Mesenchymal stem cell (in vitro differentiated cells and primary cell): ENCODE measurements at regions not wholly inside any gene's neighbourhood (a gene's known extent, or its start where the extent isn't known, plus 50 kb on each side); places are given as distances from the start of the nearest gene placed in this dataset.
"Not testable (repeated sequence)": the region's sequence is repeated elsewhere in the genome, so short reads cannot be mapped to it uniquely, and the experiment has no call there.

Source experiments
- DNase-seq: peaks from one replicate; pipeline ENCODE4 v3.0.0-alpha.2; 2013
- H2AFZ ChIP-seq: one replicate; pipeline ENCODE4 v1.6.1; 2013; ENCODE audit warnings: low read depth, mild to moderate bottlenecking, control low read depth, inconsistent platforms, low read length, moderate library complexity
- H2AK5ac ChIP-seq: 2 replicates; pipeline ENCODE4 v1.6.1; 2013; ENCODE audit warnings: low read length, moderate library complexity, mild to moderate bottlenecking, inconsistent platforms; ENCODE audit not compliant: severe bottlenecking
- H2BK120ac ChIP-seq: one replicate; pipeline ENCODE4 v1.6.1; 2013; ENCODE audit warnings: low read depth, mild to moderate bottlenecking, inconsistent platforms, low read length, moderate library complexity
- H2BK12ac ChIP-seq, 2 experiments: one replicate each; pipeline ENCODE4 v1.6.1; 2013; ENCODE audit warnings: inconsistent platforms in 2 of 2, low read length in 2 of 2, mild to moderate bottlenecking in 2 of 2, moderate library complexity in 2 of 2, control low read depth in 1 of 2
- H2BK15ac ChIP-seq: one replicate; pipeline ENCODE4 v1.6.1; 2013; ENCODE audit warnings: mild to moderate bottlenecking, low read depth, inconsistent platforms; ENCODE audit not compliant: poor library complexity, severe bottlenecking
- H2BK5ac ChIP-seq: 2 replicates; pipeline ENCODE4 v1.6.1; 2013; ENCODE audit warnings: low read depth, mild to moderate bottlenecking, low read length, control low read depth, inconsistent platforms; ENCODE audit not compliant: poor library complexity, severe bottlenecking
- H3K14ac ChIP-seq, 2 experiments: one replicate each; pipeline ENCODE4 v1.6.1; 2013; ENCODE audit warnings: inconsistent platforms in 2 of 2, low read length in 2 of 2, control low read depth in 1 of 2, mild to moderate bottlenecking in 1 of 2, moderate library complexity in 1 of 2
- H3K18ac ChIP-seq, 2 experiments: one replicate each; pipeline ENCODE4 v1.6.1; 2013; ENCODE audit warnings: inconsistent platforms in 2 of 2, low read length in 2 of 2, control low read depth in 1 of 2, low read depth in 1 of 2, mild to moderate bottlenecking in 1 of 2
- H3K23ac ChIP-seq, 2 experiments: one replicate each; pipeline ENCODE4 v1.6.1; 2013; ENCODE audit warnings: inconsistent platforms in 2 of 2, low read length in 2 of 2, mild to moderate bottlenecking in 2 of 2, moderate library complexity in 2 of 2, control low read depth in 1 of 2
- H3K27ac ChIP-seq: 2 replicates; pipeline ENCODE4 v1.5.1; 2013; ENCODE audit warnings: mild to moderate bottlenecking, moderate library complexity, low read length, control low read depth, inconsistent platforms; ENCODE audit not compliant: poor library complexity, severe bottlenecking
- H3K27me3 ChIP-seq, 2 experiments: 2 replicates each; pipeline versions ENCODE4 v1.6.1 to v1.7.0; 2013; ENCODE audit warnings: low read length in 2 of 2, mild to moderate bottlenecking in 2 of 2, moderate library complexity in 2 of 2, control low read depth in 1 of 2, inconsistent platforms in 1 of 2; ENCODE audit not compliant: control insufficient read depth in 1 of 2, insufficient read depth in 1 of 2
- H3K36me3 ChIP-seq, 2 experiments: 2 replicates each; pipeline versions ENCODE4 v1.6.1 to v1.7.0; 2013; ENCODE audit warnings: low read length in 2 of 2, control low read depth in 1 of 2, inconsistent platforms in 1 of 2, low read depth in 1 of 2, mild to moderate bottlenecking in 1 of 2; ENCODE audit not compliant: insufficient read depth in 2 of 2, control insufficient read depth in 1 of 2
- H3K4ac ChIP-seq, 2 experiments: one replicate each; pipeline ENCODE4 v1.6.1; 2013; ENCODE audit warnings: inconsistent platforms in 2 of 2, low read length in 2 of 2, mild to moderate bottlenecking in 2 of 2, moderate library complexity in 2 of 2, control low read depth in 1 of 2, low read depth in 1 of 2
- H3K4me1 ChIP-seq: 2 replicates; pipeline ENCODE4 v1.6.1; 2013; ENCODE audit warnings: low read depth, low read length, control low read depth; ENCODE audit not compliant: control insufficient read depth, insufficient read depth
- H3K4me2 ChIP-seq: 2 replicates; pipeline ENCODE4 v1.6.1; 2013; ENCODE audit warnings: low read length, mild to moderate bottlenecking, inconsistent platforms; ENCODE audit not compliant: poor library complexity, severe bottlenecking
- H3K4me3 ChIP-seq, 2 experiments: 2 replicates each; pipeline versions ENCODE4 v1.5.1 to v1.7.0; 2013; ENCODE audit warnings: low read length in 2 of 2, mild to moderate bottlenecking in 2 of 2, control low read depth in 1 of 2, low read depth in 1 of 2; ENCODE audit not compliant: insufficient read depth in 1 of 2
- H3K79me1 ChIP-seq: replicated peaks from 2 replicates; pipeline ENCODE4 v1.6.1; 2013; ENCODE audit warnings: mild to moderate bottlenecking, control low read depth, low read length, inconsistent platforms; ENCODE audit not compliant: poor library complexity, severe bottlenecking
- H3K9ac ChIP-seq: 2 replicates; pipeline ENCODE4 v1.7.0; 2013; ENCODE audit warnings: mild to moderate bottlenecking, low read length, moderate library complexity
- H3K9me3 ChIP-seq: 2 replicates; pipeline ENCODE4 v1.7.0; 2013; ENCODE audit warnings: mild to moderate bottlenecking, low read length; ENCODE audit not compliant: control insufficient read depth
- H4K8ac ChIP-seq: one replicate; pipeline ENCODE4 v1.6.1; 2013; ENCODE audit warnings: inconsistent platforms, mild to moderate bottlenecking, low read length, moderate library complexity
- H4K91ac ChIP-seq: one replicate; pipeline ENCODE4 v1.6.1; 2013; ENCODE audit warnings: mild to moderate bottlenecking, low read length, inconsistent platforms
- WGBS: methylation state at CpG from one replicate; pipeline ENCODE4 v1.1.7; 2013; ENCODE audit warnings: mixed read lengths; 5-methylcytosine and 5-hydroxymethylcytosine counted together

- Histone ChIP-seq H3K79me1 (no peaks in the 10 kb centered on the region), H3K9ac (no peak overlapping the region), H3K27ac (no peak overlapping the region), H3K23ac (no peak overlapping the region), H2AFZ (no peak overlapping the region), H3K4me1 (no peaks in the 10 kb centered on the region), H2BK120ac (no peak overlapping the region), H4K91ac (no peak overlapping the region), H2AK5ac (no peak overlapping the region), H3K4me3 (no peak overlapping the region), H3K4me2 (no peak overlapping the region), H3K4ac (no peak overlapping the region), H4K8ac (no peak overlapping the region), H3K18ac (no peak overlapping the region), H3K9me3 (no peaks in the 10 kb centered on the region), H3K27me3 (peaks cover 0 to 1% of the 10 kb centered on the region in 2 experiments), H3K14ac (no peak overlapping the region), H2BK12ac (no peak overlapping the region), H2BK5ac (no peak overlapping the region), H2BK15ac (no peak overlapping the region), H3K36me3 (no peaks in the 10 kb centered on the region)
- no peak for DNase-seq
- 78% methylated on average over 2 of the region's 3 CpGs for WGBS
Measured at GRCh38 chr1:90864681-90865080, 147.6 kb upstream of the BARHL2 start.

- no peak overlapping the region for H2BK15ac ChIP-seq
- 85% methylated on average over 2 of the region's 3 CpGs for WGBS
Measured at GRCh38 chr1:90862782-90863181, 145.7 kb upstream of the BARHL2 start.

GRCh38 chr1:90861421-90861820 is 144.3 kb upstream of the BARHL2 start:
- not testable (repeated sequence) for H2BK120ac ChIP-seq, H3K4me2 ChIP-seq, H4K91ac ChIP-seq, H3K79me1 ChIP-seq, DNase-seq, H3K14ac ChIP-seq, H3K36me3 ChIP-seq, H2BK5ac ChIP-seq, H3K27me3 ChIP-seq, H2BK15ac ChIP-seq, H3K27ac ChIP-seq, H2AK5ac ChIP-seq, H3K18ac ChIP-seq, H3K9me3 ChIP-seq, H2BK12ac ChIP-seq, H4K8ac ChIP-seq, H3K4ac ChIP-seq, H3K23ac ChIP-seq, H3K4me3 ChIP-seq, H3K4me1 ChIP-seq, H2AFZ ChIP-seq, H3K9ac ChIP-seq
- 92% methylated on average over 3 of the region's 3 CpGs for WGBS

More at GRCh38 chr1:90862782-90863181, 145.7 kb upstream of the BARHL2 start:
- no peak overlapping the region for H3K23ac ChIP-seq
- H2AFZ ChIP-seq, result no peak overlapping the region
- H3K36me3 ChIP-seq, result no peaks in the 10 kb centered on the region
- H3K79me1 ChIP-seq, result no peaks in the 10 kb centered on the region
- H3K18ac ChIP-seq, result no peak overlapping the region
- no peaks in the 10 kb centered on the region for H3K4me1 ChIP-seq
- H3K4me3 ChIP-seq, result no peak overlapping the region
- H4K91ac ChIP-seq, result no peak overlapping the region
- H4K8ac ChIP-seq, result no peak overlapping the region
- peaks cover 0 to 4% of the 10 kb centered on the region in 2 experiments for H3K27me3 ChIP-seq
- H3K4ac ChIP-seq, result no peak overlapping the region
- H2BK5ac ChIP-seq, result no peak overlapping the region
- no peak overlapping the region for H2BK12ac ChIP-seq
- no peak for DNase-seq
- H3K14ac ChIP-seq, result no peak overlapping the region
- H2BK120ac ChIP-seq, result no peak overlapping the region
- H3K9ac ChIP-seq, result no peak overlapping the region
- no peak overlapping the region for H3K27ac ChIP-seq
- H2AK5ac ChIP-seq, result no peak overlapping the region
- H3K9me3 ChIP-seq, result no peaks in the 10 kb centered on the region
- no peak overlapping the region for H3K4me2 ChIP-seq

GRCh38 chr1:90856463-90857007 is 139.4 kb upstream of the BARHL2 start:
- Histone ChIP-seq H2BK5ac (no peak overlapping the region), H3K79me1 (no peaks in the 10 kb centered on the region), H2AFZ (no peak overlapping the region), H2BK120ac (no peak overlapping the region), H2BK15ac (no peak overlapping the region), H3K4ac (no peak overlapping the region), H3K14ac (no peak overlapping the region), H3K4me1 (peaks cover 2% of the 10 kb centered on the region), H2BK12ac (no peak overlapping the region), H3K4me3 (no peak overlapping the region), H4K91ac (no peak overlapping the region), H3K36me3 (no peaks in the 10 kb centered on the region), H3K27me3 (peaks cover 0 to 13% of the 10 kb centered on the region in 2 experiments), H3K18ac (no peak overlapping the region), H3K9ac (no peak overlapping the region), H3K23ac (no peak overlapping the region), H3K4me2 (no peak overlapping the region), H4K8ac (no peak overlapping the region), H3K27ac (no peak overlapping the region), H2AK5ac (no peak overlapping the region), H3K9me3 (no peaks in the 10 kb centered on the region)
- WGBS, result 75% methylated on average over 7 of the region's 7 CpGs
- no peak for DNase-seq
